ENCODE measurements at regions not wholly inside any gene's neighbourhood (a gene's known extent, or its start where the extent isn't known, plus 50 kb on each side); places are given as distances from the start of the nearest gene placed in this dataset.

- no peak overlapping the region for H2BK120ac ChIP-seq (ENCODE audit: low read depth, low read length)
- H3K36me3 ChIP-seq (ENCODE audit: control insufficient read depth, insufficient read depth, low read length): no peaks in the 10 kb centered on the region
- no peaks in the 10 kb centered on the region for H3K79me2 ChIP-seq (ENCODE audit: control insufficient read depth, insufficient read depth, low read length)
- no peaks in the 10 kb centered on the region for H3K4me1 ChIP-seq (ENCODE audit: control insufficient read depth, low read depth, low read length)
- DNase-seq: no peak
- no peak overlapping the region for H3K9ac ChIP-seq (ENCODE audit: low read length)
- no peak overlapping the region for H3K4ac ChIP-seq (ENCODE audit: low read depth, low read length)
- no peak overlapping the region for H4K5ac ChIP-seq (ENCODE audit: low read length)
- no peak overlapping the region for H3K18ac ChIP-seq (ENCODE audit: low read length)
- no peak overlapping the region for H3K4me2 ChIP-seq (ENCODE audit: low read length)
- H4K8ac ChIP-seq (ENCODE audit: low read depth, low read length): no peak overlapping the region
- H2AK5ac ChIP-seq (ENCODE audit: low read length): no peak overlapping the region
- WGBS (ENCODE audit: extremely low coverage, insufficient coverage, low lambda C conversion rate): no CpG with 5 or more reads among the region's 9 CpGs
- H2BK15ac ChIP-seq (replicated peaks; ENCODE audit: low read depth): no peak overlapping the region
- H2BK5ac ChIP-seq (ENCODE audit: low read length): no peak overlapping the region
- H3K27ac ChIP-seq (ENCODE audit: low read depth, low read length): no peak overlapping the region
- no peak overlapping the region for H3K23ac ChIP-seq (ENCODE audit: low read length)
- H3K56ac ChIP-seq (ENCODE audit: low read length): no peak overlapping the region
- H3K4me3 ChIP-seq (ENCODE audit: low read length): no peak overlapping the region
- H3K27me3 ChIP-seq (ENCODE audit: insufficient read depth, low read length, poor library complexity): no peaks in the 10 kb centered on the region
- no peaks in the 10 kb centered on the region for H3K79me1 ChIP-seq (ENCODE audit: low read length)
Observed at GRCh38 chr10:78544423-78545090, 510.9 kb downstream of the RPS24 start.

- H3K4me3 ChIP-seq (ENCODE audit: low read length): no peak overlapping the region
- H3K9ac ChIP-seq (ENCODE audit: low read length): no peak overlapping the region
- H4K8ac ChIP-seq (ENCODE audit: low read depth, low read length): peak overlapping the region; percentile 44
- no peak overlapping the region for H3K56ac ChIP-seq (ENCODE audit: low read length)
- peak; percentile 55 for DNase-seq
- no peak overlapping the region for H3K18ac ChIP-seq (ENCODE audit: low read length)
- H2AK5ac ChIP-seq (ENCODE audit: low read length): no peak overlapping the region
- H3K23ac ChIP-seq (ENCODE audit: low read length): no peak overlapping the region
- H4K5ac ChIP-seq (ENCODE audit: low read length): no peak overlapping the region
- no peak overlapping the region for H3K4me2 ChIP-seq (ENCODE audit: low read length)
- no peak overlapping the region for H2BK5ac ChIP-seq (ENCODE audit: low read length)
- no peaks in the 10 kb centered on the region for H3K27me3 ChIP-seq (ENCODE audit: insufficient read depth, low read length, poor library complexity)
- no peak overlapping the region for H2BK15ac ChIP-seq (replicated peaks; ENCODE audit: low read depth)
- no peaks in the 10 kb centered on the region for H3K4me1 ChIP-seq (ENCODE audit: control insufficient read depth, low read depth, low read length)
- H3K4ac ChIP-seq (ENCODE audit: low read depth, low read length): no peak overlapping the region
- no CpG with 5 or more reads among the region's 3 CpGs for WGBS (ENCODE audit: extremely low coverage, insufficient coverage, low lambda C conversion rate)
- H3K79me2 ChIP-seq (ENCODE audit: control insufficient read depth, insufficient read depth, low read length): no peaks in the 10 kb centered on the region
- no peaks in the 10 kb centered on the region for H3K79me1 ChIP-seq (ENCODE audit: low read length)
- no peak overlapping the region for H2BK120ac ChIP-seq (ENCODE audit: low read depth, low read length)
- no peak overlapping the region for H3K27ac ChIP-seq (ENCODE audit: low read depth, low read length)
- no peaks in the 10 kb centered on the region for H3K36me3 ChIP-seq (ENCODE audit: control insufficient read depth, insufficient read depth, low read length)
Observed at GRCh38 chr10:78545756-78546155, 512.1 kb downstream of the RPS24 start.

GRCh38 chr10:78547397-78547796, 513.7 kb downstream of the RPS24 start:
- Histone ChIP-seq H3K79me2 (ENCODE audit: control insufficient read depth, insufficient read depth, low read length) (no peaks in the 10 kb centered on the region), H4K8ac (ENCODE audit: low read depth, low read length) (no peak overlapping the region), H2AK5ac (ENCODE audit: low read length) (no peak overlapping the region), H3K4me1 (ENCODE audit: control insufficient read depth, low read depth, low read length) (peaks cover 11% of the 10 kb centered on the region), H3K27me3 (ENCODE audit: insufficient read depth, low read length, poor library complexity) (no peaks in the 10 kb centered on the region), H3K18ac (ENCODE audit: low read length) (no peak overlapping the region), H3K36me3 (ENCODE audit: control insufficient read depth, insufficient read depth, low read length) (no peaks in the 10 kb centered on the region), H3K4me2 (ENCODE audit: low read length) (no peak overlapping the region), H4K5ac (ENCODE audit: low read length) (no peak overlapping the region), H2BK120ac (ENCODE audit: low read depth, low read length) (no peak overlapping the region), H3K27ac (ENCODE audit: low read depth, low read length) (no peak overlapping the region), H2BK15ac (replicated peaks; ENCODE audit: low read depth) (no peak overlapping the region), H3K79me1 (ENCODE audit: low read length) (no peaks in the 10 kb centered on the region), H3K4me3 (ENCODE audit: low read length) (no peak overlapping the region), H3K9ac (ENCODE audit: low read length) (no peak overlapping the region), H3K23ac (ENCODE audit: low read length) (no peak overlapping the region), H2BK5ac (ENCODE audit: low read length) (no peak overlapping the region), H3K4ac (ENCODE audit: low read depth, low read length) (no peak overlapping the region), H3K56ac (ENCODE audit: low read length) (no peak overlapping the region)
- no CpG with 5 or more reads among the region's 6 CpGs for WGBS (ENCODE audit: extremely low coverage, insufficient coverage, low lambda C conversion rate)
- DNase-seq: no peak

GRCh38 chr10:78547905-78548304, 514.2 kb downstream of the RPS24 start:
- no peak for DNase-seq
- Histone ChIP-seq H3K9ac (ENCODE audit: low read length) (no peak overlapping the region), H3K4me1 (ENCODE audit: control insufficient read depth, low read depth, low read length) (peaks cover 15% of the 10 kb centered on the region)

GRCh38 chr10:78548369-78548768, 514.7 kb downstream of the RPS24 start:
- no peak overlapping the region for H3K27ac ChIP-seq (ENCODE audit: low read depth, low read length)
- H2BK15ac ChIP-seq (replicated peaks; ENCODE audit: low read depth): no peak overlapping the region
- no peak overlapping the region for H3K23ac ChIP-seq (ENCODE audit: low read length)
- H3K27me3 ChIP-seq (ENCODE audit: insufficient read depth, low read length, poor library complexity): no peaks in the 10 kb centered on the region
- H3K18ac ChIP-seq (ENCODE audit: low read length): no peak overlapping the region
- H3K79me1 ChIP-seq (ENCODE audit: low read length): no peaks in the 10 kb centered on the region
- no peak overlapping the region for H3K4me3 ChIP-seq (ENCODE audit: low read length)
- H3K9ac ChIP-seq (ENCODE audit: low read length): no peak overlapping the region
- H4K5ac ChIP-seq (ENCODE audit: low read length): no peak overlapping the region
- WGBS (ENCODE audit: extremely low coverage, insufficient coverage, low lambda C conversion rate): no CpG with 5 or more reads among the region's 3 CpGs
- H3K4ac ChIP-seq (ENCODE audit: low read depth, low read length): no peak overlapping the region
- H3K4me1 ChIP-seq (ENCODE audit: control insufficient read depth, low read depth, low read length): peaks cover 17% of the 10 kb centered on the region
- no peak overlapping the region for H2AK5ac ChIP-seq (ENCODE audit: low read length)
- DNase-seq: no peak
- H3K36me3 ChIP-seq (ENCODE audit: control insufficient read depth, insufficient read depth, low read length): no peaks in the 10 kb centered on the region
- H3K4me2 ChIP-seq (ENCODE audit: low read length): no peak overlapping the region
- H3K79me2 ChIP-seq (ENCODE audit: control insufficient read depth, insufficient read depth, low read length): no peaks in the 10 kb centered on the region
- H2BK120ac ChIP-seq (ENCODE audit: low read depth, low read length): no peak overlapping the region
- no peak overlapping the region for H4K8ac ChIP-seq (ENCODE audit: low read depth, low read length)
- no peak overlapping the region for H3K56ac ChIP-seq (ENCODE audit: low read length)
- H2BK5ac ChIP-seq (ENCODE audit: low read length): no peak overlapping the region

More at GRCh38 chr10:78547905-78548304, 514.2 kb downstream of the RPS24 start:
- H2BK120ac ChIP-seq (ENCODE audit: low read depth, low read length): no peak overlapping the region
- H3K18ac ChIP-seq (ENCODE audit: low read length): no peak overlapping the region
- no peak overlapping the region for H3K27ac ChIP-seq (ENCODE audit: low read depth, low read length)
- no peak overlapping the region for H3K4ac ChIP-seq (ENCODE audit: low read depth, low read length)
- no peaks in the 10 kb centered on the region for H3K27me3 ChIP-seq (ENCODE audit: insufficient read depth, low read length, poor library complexity)
- no peaks in the 10 kb centered on the region for H3K79me1 ChIP-seq (ENCODE audit: low read length)
- H4K8ac ChIP-seq (ENCODE audit: low read depth, low read length): no peak overlapping the region
- no peak overlapping the region for H3K23ac ChIP-seq (ENCODE audit: low read length)
- H2AK5ac ChIP-seq (ENCODE audit: low read length): no peak overlapping the region
- no peaks in the 10 kb centered on the region for H3K79me2 ChIP-seq (ENCODE audit: control insufficient read depth, insufficient read depth, low read length)
- H2BK5ac ChIP-seq (ENCODE audit: low read length): no peak overlapping the region
- no peak overlapping the region for H3K56ac ChIP-seq (ENCODE audit: low read length)
- H3K36me3 ChIP-seq (ENCODE audit: control insufficient read depth, insufficient read depth, low read length): no peaks in the 10 kb centered on the region
- no peak overlapping the region for H2BK15ac ChIP-seq (replicated peaks; ENCODE audit: low read depth)
- H4K5ac ChIP-seq (ENCODE audit: low read length): no peak overlapping the region
- H3K4me3 ChIP-seq (ENCODE audit: low read length): no peak overlapping the region
- no peak overlapping the region for H3K4me2 ChIP-seq (ENCODE audit: low read length)

Data from mesendoderm (in vitro differentiated cells).